Right ventricle myocardium inferior (tissue), 1 donor: ENCODE measurements at regions not wholly inside any gene's neighbourhood (a gene's known extent, or its start where the extent isn't known, plus 50 kb on each side); places are given as distances from the start of the nearest gene placed in this dataset.
"Not testable (repeated sequence)": the region's sequence is repeated elsewhere in the genome, so short reads cannot be mapped to it uniquely, and the experiment has no call there.

Experiments used
- ATAC-seq: fragments of 200-7000 bp; cut with Tn5 transposase; one replicate; pipeline ENCODE4 v1.9.1; 2020; ENCODE audit warnings: mild to moderate bottlenecking, moderate library complexity
- DNase-seq: peaks from one replicate; pipeline ENCODE4 v3.0.0; 2021; ENCODE audit errors: missing footprints
- intact Hi-C: fragments of 100-400 bp; cut with DNase I; formaldehyde crosslinking; loops from one replicate; pipeline ENCODE4 v1.11.0; 2022
- donor health status: DM: no; HTN: yes; CAD: no; lungs with severe emphysema.

DNA sequence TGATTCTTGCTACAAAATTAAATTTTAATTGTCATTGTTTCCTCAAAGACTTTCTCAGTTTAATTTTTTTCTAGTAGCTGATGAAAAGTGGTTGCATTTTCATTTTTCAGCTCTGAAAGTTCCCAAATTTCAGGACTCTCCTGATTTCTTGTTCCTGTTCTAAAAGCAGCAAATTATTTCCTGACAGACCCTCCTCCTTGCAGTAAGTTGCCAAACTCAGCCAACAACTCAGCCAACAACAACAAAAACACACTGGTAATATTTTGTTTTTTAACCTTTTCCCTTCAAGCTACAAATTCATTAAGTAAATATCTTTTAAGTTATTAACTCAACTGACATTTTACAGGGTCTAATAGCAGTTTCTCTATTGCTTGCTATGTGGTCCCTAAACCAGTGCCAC is 487.8 kb upstream of the NUDT12 start:
- intact Hi-C loops, result no loop called here
- DNase-seq (no peak), ATAC-seq (no peak)

DNA sequence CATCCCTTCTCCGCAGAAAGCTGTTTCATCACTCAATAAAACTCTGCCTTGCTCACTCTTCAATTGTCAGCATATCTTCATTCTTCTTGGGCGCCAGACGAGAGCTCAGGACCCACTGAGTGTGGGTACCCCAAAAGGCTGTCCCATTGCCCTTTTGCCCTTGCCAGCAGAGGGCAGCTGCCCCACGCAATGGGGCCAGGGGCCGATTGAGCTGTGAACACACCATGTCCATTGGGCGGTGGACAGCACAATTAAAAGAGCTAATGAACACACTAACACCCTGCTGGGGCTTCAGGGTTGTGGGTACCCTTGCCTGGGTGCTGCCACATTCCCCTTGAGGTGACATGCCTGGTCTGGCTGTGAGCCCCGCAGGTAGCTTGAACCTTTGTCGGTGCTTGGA is 487.2 kb upstream of the NUDT12 start:
- intact Hi-C loops, result no loop called here
- no peak for ATAC-seq
- no peak for DNase-seq

DNA sequence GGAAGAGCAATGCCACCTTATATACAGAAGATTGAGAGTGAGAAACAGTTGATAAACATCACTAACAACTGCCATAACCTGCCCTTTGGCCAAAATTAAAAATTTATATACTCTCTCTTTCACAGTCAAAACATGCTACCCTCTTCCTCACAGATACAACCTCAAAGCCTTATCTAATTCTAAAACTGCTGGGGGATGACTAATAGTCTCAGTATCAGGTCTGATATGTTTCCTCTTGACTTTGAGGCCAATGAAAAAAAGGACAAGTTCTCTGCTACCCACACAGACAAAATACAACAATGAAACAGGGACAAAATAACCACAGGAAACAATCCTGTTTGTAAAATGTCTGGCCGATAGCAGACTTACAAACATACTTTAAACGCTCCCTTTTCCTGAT is 485.6 kb upstream of the NUDT12 start:
- intact Hi-C loops, result no loop called here
- no peak for ATAC-seq

DNA sequence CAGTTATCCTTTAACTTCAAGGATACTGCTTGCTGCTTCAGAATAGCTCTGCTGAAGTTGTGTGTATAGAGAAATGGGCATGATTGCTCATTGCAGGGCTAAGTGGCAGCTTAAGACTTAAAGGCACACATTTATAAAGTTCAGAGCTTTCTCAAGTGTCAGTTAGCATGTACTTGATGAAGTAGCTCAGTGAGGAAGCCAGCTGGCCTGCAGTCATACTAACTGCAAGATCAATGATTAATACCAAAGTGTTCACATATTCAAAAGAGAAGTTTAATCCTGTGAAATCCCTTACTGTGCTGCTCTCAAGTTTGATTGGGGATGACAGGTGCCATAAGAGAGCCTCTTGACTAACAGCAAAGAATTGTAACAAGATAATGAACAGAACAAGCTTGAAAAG is 483.4 kb upstream of the NUDT12 start:
- DNase-seq (no peak), ATAC-seq (no peak)
- intact Hi-C loops, result no loop called here

More for the DNA sequence above, 485.6 kb upstream of the NUDT12 start:
- DNase-seq, result no peak

DNA sequence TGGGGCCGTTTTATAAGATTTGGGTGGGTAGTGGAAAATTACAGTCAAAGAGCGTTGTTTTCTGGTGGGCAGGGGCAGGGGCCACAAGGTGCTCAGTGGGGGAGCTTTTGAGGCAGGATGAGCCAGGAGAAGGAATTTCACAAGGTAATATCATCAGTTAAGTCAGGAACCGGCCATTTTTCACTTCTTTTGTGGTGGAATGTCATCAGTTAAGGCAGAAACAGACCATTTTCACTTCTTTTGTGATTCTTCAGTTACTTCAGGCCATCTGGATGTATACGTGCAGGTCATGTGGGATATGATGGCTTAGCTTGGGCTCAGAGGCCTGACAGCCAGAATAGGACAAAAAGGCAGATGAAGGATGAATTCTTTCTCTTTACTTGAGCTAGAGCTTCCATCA is 477.3 kb upstream of the NUDT12 start:
- ATAC-seq, DNase-seq, intact Hi-C loops: not testable (repeated sequence)

GRCh38 chr5:104037136-104037535 is 474.5 kb upstream of the NUDT12 start:
- ATAC-seq, intact Hi-C loops: not testable (repeated sequence)

DNA sequence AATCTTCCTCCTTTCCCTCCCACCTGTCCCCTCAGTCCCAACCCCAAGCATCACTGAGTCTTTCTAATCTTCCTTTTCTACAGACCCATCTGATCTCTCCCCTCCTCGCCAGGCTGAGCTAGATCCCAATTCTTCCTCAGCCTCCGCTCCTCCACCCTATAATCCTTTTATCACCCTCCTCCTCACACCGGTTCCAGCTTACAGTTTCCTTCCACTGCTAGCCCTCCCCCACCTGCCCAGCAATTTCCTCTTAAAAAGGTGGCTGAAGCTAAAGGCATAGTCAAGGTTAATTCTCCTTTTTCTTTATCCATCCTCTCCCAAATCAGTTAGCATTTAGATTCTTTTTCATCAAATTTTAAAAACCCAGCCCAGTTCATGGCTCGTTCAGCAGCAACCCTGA is 470.6 kb upstream of the NUDT12 start:
- intact Hi-C loops, DNase-seq, ATAC-seq: not testable (repeated sequence)

More at GRCh38 chr5:104037136-104037535, 474.5 kb upstream of the NUDT12 start:
- not testable (repeated sequence) for DNase-seq

- DNase-seq (no peak), ATAC-seq (no peak)
- intact Hi-C loops, result no loop called here
Observed at GRCh38 chr5:104024538-104024937, 461.9 kb upstream of the NUDT12 start.

GRCh38 chr5:104023739-104024138 is 461.1 kb upstream of the NUDT12 start:
- no peak for DNase-seq
- no peak for ATAC-seq
- intact Hi-C loops, result no loop called here

DNA sequence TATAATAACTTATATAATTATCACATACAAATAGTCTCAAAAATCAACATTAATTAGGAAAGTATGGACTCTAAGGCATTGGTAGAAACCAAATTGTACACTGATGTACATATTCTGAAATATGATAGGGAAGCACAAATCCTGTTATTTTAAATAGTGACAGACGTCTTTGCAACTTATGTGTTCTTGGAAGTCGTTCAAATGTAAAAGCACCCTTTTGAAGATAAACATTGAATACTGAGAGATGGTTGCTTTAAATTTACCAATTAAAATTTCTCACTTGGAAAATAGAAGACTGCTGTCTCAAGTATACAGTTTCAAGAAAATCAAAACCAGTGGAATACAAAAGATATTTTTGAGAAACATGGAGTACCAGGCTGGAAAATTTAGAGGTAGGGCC is 457.4 kb upstream of the NUDT12 start:
- no peak for ATAC-seq
- DNase-seq, result no peak
- intact Hi-C loops, result no loop called here

- intact Hi-C loops, result no loop called here
- no peak for ATAC-seq
- no peak for DNase-seq
Observed at GRCh38 chr5:104018299-104018698, 455.7 kb upstream of the NUDT12 start.

GRCh38 chr5:104016646-104017045 is 454.1 kb upstream of the NUDT12 start:
- ATAC-seq (no peak), DNase-seq (no peak)
- intact Hi-C loops, result no loop called here

DNA sequence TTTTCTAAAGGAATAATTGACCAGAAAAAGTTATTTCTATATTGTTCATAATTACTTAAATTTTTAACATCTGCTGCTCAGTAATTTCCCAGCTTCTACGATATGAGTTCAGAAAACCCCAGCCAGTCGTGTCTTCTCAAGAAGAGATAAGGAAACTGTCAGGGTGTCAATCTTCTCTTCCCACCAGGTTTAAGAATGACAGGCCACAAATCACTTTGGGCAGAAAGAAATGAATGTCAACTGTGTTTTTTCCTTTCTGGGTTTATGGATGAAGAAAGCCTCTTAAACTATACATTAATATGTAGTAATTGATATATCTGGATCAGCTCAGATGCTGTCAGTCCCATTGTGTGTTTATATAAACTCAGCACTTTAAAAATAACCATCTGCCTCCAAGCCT is 453.2 kb upstream of the NUDT12 start:
- DNase-seq (no peak), ATAC-seq (no peak)
- intact Hi-C loops, result no loop called here

GRCh38 chr5:104002783-104003182 is 440.2 kb upstream of the NUDT12 start:
- DNase-seq, ATAC-seq, intact Hi-C loops: not testable (repeated sequence)

DNA sequence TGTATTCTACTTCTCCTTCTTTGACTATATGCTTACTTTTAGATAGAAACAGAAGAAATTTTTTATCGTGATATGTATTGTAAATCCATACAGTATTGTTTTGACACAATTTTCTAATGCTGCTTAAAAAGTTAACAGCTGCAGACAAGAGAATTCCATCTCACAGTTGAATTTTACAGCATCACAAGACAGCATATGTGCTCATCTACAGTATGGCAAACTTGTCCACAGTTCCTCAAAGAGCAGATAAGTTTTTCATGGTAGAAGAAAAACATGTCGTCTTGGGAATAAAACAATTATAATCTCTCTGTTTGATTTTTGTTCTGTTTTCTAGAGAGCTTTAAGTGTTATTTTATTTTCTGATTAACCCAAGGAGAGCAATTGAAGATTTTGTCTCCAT is 438.5 kb upstream of the NUDT12 start:
- intact Hi-C loops, result no loop called here
- no peak for ATAC-seq
- DNase-seq, result no peak

- ATAC-seq (no peak), DNase-seq (no peak)
- intact Hi-C loops, result no loop called here
Observed at GRCh38 chr5:103993031-103993430, 430.4 kb upstream of the NUDT12 start.

- ATAC-seq, result no peak
- intact Hi-C loops, result no loop called here
- no peak for DNase-seq
Observed at GRCh38 chr5:103990064-103990463, 427.5 kb upstream of the NUDT12 start.

DNA sequence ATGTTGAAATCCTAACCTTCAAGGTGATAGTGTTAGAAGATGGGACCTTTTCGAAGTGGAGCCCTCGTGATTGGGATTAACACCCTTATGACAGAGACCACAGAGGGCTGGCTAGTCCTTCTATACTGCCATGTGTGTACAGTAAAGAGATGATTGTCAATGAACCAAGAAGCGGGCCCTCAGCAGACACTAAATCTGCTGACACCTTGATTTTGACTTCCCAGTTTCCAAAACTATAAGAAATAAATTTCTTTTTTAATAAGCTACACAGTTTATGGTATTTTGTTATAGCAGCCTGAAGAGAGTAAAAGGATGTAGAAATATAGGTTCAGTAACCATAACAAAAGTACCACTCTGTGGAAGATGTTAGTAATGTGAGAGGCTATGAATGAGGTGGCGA is 419.0 kb upstream of the NUDT12 start:
- intact Hi-C loops, result no loop called here
- DNase-seq (no peak), ATAC-seq (no peak)

DNA sequence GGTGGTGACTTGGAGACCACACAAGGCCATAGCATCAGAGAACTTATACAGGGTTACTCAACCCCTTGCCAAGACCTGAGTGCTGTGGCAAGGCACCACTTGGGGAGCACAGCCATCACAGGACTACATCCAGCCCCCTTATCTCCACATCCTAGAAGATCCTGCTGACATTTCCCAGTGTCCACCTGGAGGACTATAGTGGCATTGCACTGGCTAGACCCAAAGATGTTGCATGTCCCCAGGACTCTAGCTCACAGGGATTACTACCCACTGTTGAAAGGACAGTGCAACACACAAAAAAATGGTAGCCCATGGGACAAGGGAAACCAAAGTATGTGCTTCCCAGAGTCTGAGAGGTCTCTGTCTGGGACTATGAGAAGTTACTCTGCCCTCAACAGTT is 411.1 kb upstream of the NUDT12 start:
- DNase-seq (no peak), ATAC-seq (no peak)

DNA sequence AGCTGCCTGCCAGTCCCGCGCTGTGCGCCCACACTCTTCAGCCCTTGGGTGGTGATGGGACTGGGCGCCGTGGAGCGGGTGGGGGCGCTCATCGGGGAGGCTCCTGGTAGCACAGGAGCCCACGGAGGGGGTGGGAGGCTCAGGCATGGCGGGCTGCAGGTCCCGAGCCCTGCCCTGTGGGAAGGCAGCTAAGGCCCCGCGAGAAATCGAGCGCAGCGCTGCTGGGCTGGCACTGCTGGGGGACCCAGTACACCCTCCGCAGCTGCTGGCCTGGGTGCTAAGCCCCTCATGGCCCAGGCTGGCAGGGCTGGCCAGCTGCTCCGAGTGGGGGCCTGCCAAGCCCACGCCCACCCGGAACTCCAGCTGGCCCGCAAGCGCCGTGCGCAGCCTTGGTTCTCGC is 403.7 kb upstream of the NUDT12 start:
- intact Hi-C loops, DNase-seq, ATAC-seq: not testable (repeated sequence)

More for the DNA sequence above, 411.1 kb upstream of the NUDT12 start:
- intact Hi-C loops, result no loop called here

DNA sequence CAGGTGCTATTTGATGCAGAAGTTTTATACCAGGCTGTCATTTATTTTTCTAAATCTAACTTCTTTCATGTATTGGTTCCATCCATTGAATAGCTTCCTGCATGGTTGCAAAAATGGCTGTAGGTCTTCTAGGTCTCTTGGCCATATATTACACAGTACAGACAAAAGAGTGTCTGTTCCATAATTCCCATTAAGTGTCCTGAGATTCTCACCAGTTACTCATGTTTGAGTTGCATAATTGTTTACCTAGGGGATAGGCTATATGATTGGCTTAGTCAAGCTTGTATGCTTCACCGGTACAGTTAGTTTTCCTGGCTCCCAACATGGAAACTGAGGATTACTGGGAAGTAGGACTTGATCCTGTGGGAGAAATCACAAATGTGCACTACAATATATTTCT is 399.4 kb upstream of the NUDT12 start:
- ATAC-seq (no peak), DNase-seq (no peak)
- intact Hi-C loops, result no loop called here
